GM12878 (cell line): ENCODE measurements at regions not wholly inside any gene's neighbourhood (a gene's known extent, or its start where the extent isn't known, plus 50 kb on each side); places are given as distances from the start of the nearest gene placed in this dataset.

Experiments
- ATAC-seq: fragments of 200-7000 bp; cut with Tn5 transposase; 3 replicates; pipeline ENCODE4 v1.9.1; 2020; ENCODE audit warnings: mild to moderate bottlenecking, moderate library complexity
- BruUV-seq: library from RNA; stranded (reverse); fragments of 400-500 nt; replicated peaks from 2 replicates; lab custom pipeline; 2021; lab: Mats Ljungman, UMichigan
- CTCF ChIA-PET: fragments of 300-600 bp; sonication (Branson Sonifier 250); formaldehyde crosslinking; extraction: SDS; loops from one replicate; lab custom pipeline; 2021; ENCODE audit warnings: inconsistent platforms; lab: Yijun Ruan, JAX
- POLR2A ChIA-PET: fragments of 350-600 bp; formaldehyde crosslinking; extraction: SDS; loops from one replicate; lab custom pipeline; 2021; ENCODE audit warnings: inconsistent platforms; lab: Charles Lee
- RAD21 ChIA-PET: fragments of 300-600 bp; sonication (Branson Sonifier 250); formaldehyde crosslinking; loops from one replicate; lab custom pipeline; 2023; ENCODE audit warnings: antibody characterized with exemption; ENCODE audit not compliant: unreplicated experiment; lab: Charles Lee
- SMC1A ChIA-PET: fragments of 300-600 bp; sonication (Branson Sonifier 250); formaldehyde crosslinking; loops from one replicate; lab custom pipeline; 2023; ENCODE audit not compliant: unreplicated experiment, uncharacterized antibody; lab: Charles Lee
- DNase-seq: peaks from one replicate; pipeline ENCODE4 v3.0.0-alpha.2; 2011; ENCODE audit warnings: low read depth, low spot score
- FAIRE-seq: peaks from 3 replicates; lab custom pipeline; 2011; peaks lifted over from hg19 to GRCh38; lab: Jason Lieb, UNC
- H2AFZ ChIP-seq: 2 replicates; pipeline ENCODE4 v1.6.0; 2011; ENCODE audit warnings: low read depth, low read length, control low read depth; ENCODE audit not compliant: control insufficient read depth
- H3K27ac ChIP-seq: 2 replicates; pipeline ENCODE4 v1.5.1; 2011; ENCODE audit warnings: control low read depth; ENCODE audit not compliant: control insufficient read depth, insufficient read depth
- H3K27me3 ChIP-seq, 2 experiments: replicated peaks in 1 of 2; 2 replicates each; pipeline versions ENCODE4 v1.6.0 to v1.6.1; 2011; ENCODE audit warnings: low read length in 1 of 2; ENCODE audit not compliant: control insufficient read depth in 2 of 2, insufficient read depth in 2 of 2
- H3K36me3 ChIP-seq, 2 experiments: 2 replicates each; pipeline ENCODE4 v1.5.1; 2011; ENCODE audit warnings: low read length in 1 of 2; ENCODE audit not compliant: control insufficient read depth in 2 of 2, insufficient read depth in 2 of 2
- H3K4me1 ChIP-seq: 2 replicates; pipeline ENCODE4 v1.6.1; 2011; ENCODE audit warnings: mild to moderate bottlenecking, low read length, moderate library complexity, mixed read lengths; ENCODE audit not compliant: control insufficient read depth, insufficient read depth
- H3K4me2 ChIP-seq: 2 replicates; pipeline ENCODE4 v1.6.0; 2011; ENCODE audit warnings: control low read depth; ENCODE audit not compliant: control insufficient read depth, insufficient read depth
- H3K4me3 ChIP-seq: fragments of 200-600 bp; sonication (generic); 2 replicates; pipeline ENCODE4 v1.5.1; 2016
- H3K79me2 ChIP-seq: 2 replicates; pipeline ENCODE4 v1.6.0; 2011; ENCODE audit warnings: low read length; ENCODE audit not compliant: control insufficient read depth, insufficient read depth
- H3K9ac ChIP-seq: 2 replicates; pipeline ENCODE4 v1.8.0; 2011; ENCODE audit warnings: low read length, control low read depth, mixed read lengths; ENCODE audit not compliant: control insufficient read depth, insufficient read depth
- H3K9me3 ChIP-seq: replicated peaks from 3 replicates; pipeline ENCODE4 v1.5.1; 2011; ENCODE audit warnings: mild to moderate bottlenecking, low read length; ENCODE audit not compliant: control insufficient read depth, insufficient read depth
- H4K20me1 ChIP-seq: 2 replicates; pipeline ENCODE4 v1.6.0; 2011; ENCODE audit not compliant: control insufficient read depth, insufficient read depth
- DPF2 ChIP-seq: fragments of 450-650 bp; IDR thresholded peaks from 2 replicates; pipeline ENCODE4 v1.6.1; 2017; ENCODE audit warnings: mild to moderate bottlenecking
- JUNB ChIP-seq: IDR thresholded peaks from 2 replicates; pipeline ENCODE4 v1.6.1; 2016; ENCODE audit warnings: antibody characterized with exemption, mild to moderate bottlenecking
- KDM1A ChIP-seq: fragments of 200-600 bp; sonication (generic); IDR thresholded peaks from 2 replicates; pipeline ENCODE4 v1.6.1; 2016; ENCODE audit warnings: borderline replicate concordance
- PKNOX1 ChIP-seq: fragments of 450-650 bp; IDR thresholded peaks from 2 replicates; pipeline ENCODE4 v1.6.1; 2016; ENCODE audit warnings: mild to moderate bottlenecking
- POLR2A ChIP-seq: IDR thresholded peaks from 2 replicates; pipeline ENCODE4 v1.6.1; 2011; ENCODE audit warnings: low read depth, mild to moderate bottlenecking, low read length
- RAD21 ChIP-seq: IDR thresholded peaks from 2 replicates; pipeline ENCODE4 v1.6.1; 2011; ENCODE audit warnings: mild to moderate bottlenecking, low read depth, low read length, moderate library complexity; ENCODE audit not compliant: insufficient read depth
- SIN3A ChIP-seq: IDR thresholded peaks from 2 replicates; pipeline ENCODE4 v1.6.1; 2012; ENCODE audit warnings: low read depth, low read length, improper control_type of control experiment
- SMAD1 ChIP-seq: fragments of 450-650 bp; IDR thresholded peaks from 2 replicates; pipeline ENCODE4 v1.6.1; 2018; ENCODE audit warnings: mild to moderate bottlenecking, low read depth; ENCODE audit not compliant: partially characterized antibody
- ZNF207 ChIP-seq: fragments of 450-650 bp; IDR thresholded peaks from 2 replicates; pipeline ENCODE4 v1.6.1; 2014; ENCODE audit warnings: antibody characterized with exemption, mild to moderate bottlenecking, borderline replicate concordance
- WGBS: methylation state at CpG from one replicate; pipeline ENCODE4 v1.1.6; 2016; ENCODE audit warnings: low lambda C conversion rate; ENCODE audit not compliant: insufficient replicate concordance, insufficient coverage; ENCODE audit errors: missing lambda C conversion rate; 5-methylcytosine and 5-hydroxymethylcytosine counted together
- in situ Hi-C: fragments of 300-500 bp; cut with MboI; formaldehyde crosslinking; loops from 9 replicates; pipeline ENCODE4 v1.14.3; 2018; ENCODE audit warnings: mixed read lengths
- intact Hi-C: fragments of 100-400 bp; cut with micrococcal nuclease; formaldehyde crosslinking; loops from one replicate; pipeline ENCODE4 v1.14.2; 2022; ENCODE audit not compliant: unreplicated experiment
- TF ChIP-seq, protein P1 (sequence below): fragments of 450-650 bp; IDR thresholded peaks from 2 replicates; pipeline ENCODE4 v1.6.1; 2016; ENCODE audit warnings: mild to moderate bottlenecking

DNA sequence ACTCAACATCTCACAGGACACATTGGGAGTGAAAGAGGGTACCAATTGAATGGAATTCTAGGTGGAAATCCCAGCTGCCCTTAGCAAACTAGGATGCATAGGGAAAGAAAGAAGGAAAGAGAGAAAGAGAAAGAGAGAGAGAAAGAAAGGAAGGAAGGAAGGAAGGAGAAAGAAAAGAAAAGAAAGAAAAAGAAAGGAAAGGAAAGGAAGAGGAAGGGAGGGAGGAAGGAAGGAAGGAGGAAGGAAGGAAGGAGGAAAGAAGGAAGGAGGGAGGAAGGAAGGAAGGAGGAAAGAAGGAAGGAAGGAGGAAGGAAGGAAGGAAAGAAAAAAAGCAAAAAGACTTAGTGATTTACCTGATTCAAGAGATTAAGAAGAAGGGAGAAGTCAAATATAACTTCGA, 143.9 kb downstream of the SS18 start:
- no TSS peak for BruUV-seq
- no peaks in the 10 kb centered on the region; a peak in 1 of 4 replicates for H3K27me3 ChIP-seq
- WGBS, result 0% methylated on average over 1 of the region's 1 CpG
- no peaks in the 10 kb centered on the region for H4K20me1 ChIP-seq
- RAD21 ChIA-PET, result no interaction called here
- no peak overlapping the region for H3K9ac ChIP-seq
- CTCF ChIA-PET, result interaction anchor here (0.7 kb wide), 1 partner anchor 847 kb away, joined by 3 read pairs; no protein-coding TSS in a partner anchor
- no peak overlapping the region for H3K27ac ChIP-seq
- POLR2A ChIA-PET, result interaction anchor here (0.6 kb wide), 1 partner anchor 21 kb away, joined by 4 read pairs; no protein-coding TSS in a partner anchor
- FAIRE-seq (no peak), ATAC-seq (no peak), DNase-seq (no peak)
- no peak overlapping the region for H3K4me2 ChIP-seq
- in situ Hi-C loops, result no loop called here
- TF ChIP-seq KDM1A, result no peak
- no peak for TF ChIP-seq ZNF207
- TF ChIP-seq RAD21, result no peak
- TF ChIP-seq SIN3A, result no peak
- TF ChIP-seq SMAD1, result no peak
- TF ChIP-seq, protein P1, sequence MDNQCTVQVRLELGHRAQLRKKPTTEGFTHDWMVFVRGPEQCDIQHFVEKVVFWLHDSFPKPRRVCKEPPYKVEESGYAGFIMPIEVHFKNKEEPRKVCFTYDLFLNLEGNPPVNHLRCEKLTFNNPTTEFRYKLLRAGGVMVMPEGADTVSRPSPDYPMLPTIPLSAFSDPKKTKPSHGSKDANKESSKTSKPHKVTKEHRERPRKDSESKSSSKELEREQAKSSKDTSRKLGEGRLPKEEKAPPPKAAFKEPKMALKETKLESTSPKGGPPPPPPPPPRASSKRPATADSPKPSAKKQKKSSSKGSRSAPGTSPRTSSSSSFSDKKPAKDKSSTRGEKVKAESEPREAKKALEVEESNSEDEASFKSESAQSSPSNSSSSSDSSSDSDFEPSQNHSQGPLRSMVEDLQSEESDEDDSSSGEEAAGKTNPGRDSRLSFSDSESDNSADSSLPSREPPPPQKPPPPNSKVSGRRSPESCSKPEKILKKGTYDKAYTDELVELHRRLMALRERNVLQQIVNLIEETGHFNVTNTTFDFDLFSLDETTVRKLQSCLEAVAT, result no peak
- H3K36me3 ChIP-seq, result no peaks in the 10 kb centered on the region
- no peaks in the 10 kb centered on the region for H3K4me1 ChIP-seq
- H2AFZ ChIP-seq, result no peak overlapping the region
- no peak overlapping the region for H3K4me3 ChIP-seq
- SMC1A ChIA-PET, result no interaction called here
- intact Hi-C loops, result no loop called here
- H3K9me3 ChIP-seq, result no peaks in the 10 kb centered on the region
- no peaks in the 10 kb centered on the region for H3K79me2 ChIP-seq

DNA sequence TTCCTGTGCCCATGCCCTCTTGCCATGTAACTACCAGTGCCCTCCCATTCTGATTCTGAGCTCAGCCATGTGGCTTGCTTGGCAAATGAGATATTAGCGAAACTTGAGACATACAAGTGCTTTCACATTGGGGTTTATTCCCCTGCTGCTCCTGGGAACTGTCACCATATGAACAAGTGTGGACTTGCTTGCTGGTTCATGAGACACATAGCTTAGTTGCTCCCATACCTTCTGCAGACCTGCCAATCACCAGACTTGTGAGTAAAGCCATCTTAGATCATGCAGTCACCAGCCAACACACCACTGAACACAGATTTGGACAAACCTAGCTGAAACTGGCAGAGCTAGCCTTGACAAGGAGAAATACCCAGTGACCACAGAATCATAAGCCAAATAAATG, 155.1 kb downstream of the SS18 start:
- peak; percentile 59 for ATAC-seq
- Histone ChIP-seq H3K36me3 (no peaks in the 10 kb centered on the region), H3K4me2 (no peak overlapping the region), H3K79me2 (no peaks in the 10 kb centered on the region), H3K27ac (no peak overlapping the region), H3K9me3 (no peaks in the 10 kb centered on the region), H3K4me1 (no peaks in the 10 kb centered on the region), H3K9ac (no peak overlapping the region), H3K4me3 (no peak overlapping the region), H4K20me1 (no peaks in the 10 kb centered on the region), H3K27me3 (no peaks in the 10 kb centered on the region), H2AFZ (no peak overlapping the region; the same call in 1 of the 2 replicates)
- ChIA-PET SMC1A (interaction anchor here (0.7 to 1.1 kb wide), 2 partner anchors 11 to 1094 kb away, joined by 3 read pairs; no protein-coding TSS in a partner anchor), POLR2A (no interaction called here), RAD21 (no interaction called here), CTCF (interaction anchor here (1.0 kb wide), 1 partner anchor 17 kb away, joined by 3 read pairs; no protein-coding TSS in a partner anchor)
- BruUV-seq, result no TSS peak
- DNase-seq, result no peak
- intact Hi-C loops (no loop called here), in situ Hi-C loops (no loop called here)
- no peak for FAIRE-seq
- TF ChIP-seq DPF2 (no peak), JUNB (no peak), POLR2A (no peak), PKNOX1 (peak; percentile 49; the same call in 1 of the 2 replicates)
- 0% methylated on average over 1 of the region's 1 CpG for WGBS
